Stimulated activated CD8-positive, alpha-beta memory T cell treated with anti-CD3 and anti-CD28 coated beads, Interleukin-7, amount 100 ng/mL, for 24 hours (primary cell): ENCODE measurements at regions not wholly inside any gene's neighbourhood (a gene's known extent, or its start where the extent isn't known, plus 50 kb on each side); places are given as distances from the start of the nearest gene placed in this dataset.

Source experiments
- DNase-seq: peaks from one replicate; pipeline ENCODE4 v3.0.0-alpha.2; 2020; ENCODE audit warnings: low read depth

- DNase-seq, result no peak
Observed at GRCh38 chr6:113147544-113147943, 709.6 kb upstream of the MARCKS start.

- DNase-seq, result no peak
Observed at GRCh38 chr6:113148566-113148965, 708.6 kb upstream of the MARCKS start.

- DNase-seq, result no peak
Observed at GRCh38 chr6:113149511-113149910, 707.6 kb upstream of the MARCKS start.

GRCh38 chr6:113160306-113161017 lies 696.7 kb upstream of the MARCKS start:
- DNase-seq, result no peak

- DNase-seq, result no peak
Observed at GRCh38 chr6:113161018-113161315, 696.2 kb upstream of the MARCKS start.

- DNase-seq, result no peak
Observed at GRCh38 chr6:113162739-113163138, 694.4 kb upstream of the MARCKS start.

- no peak for DNase-seq
Observed at GRCh38 chr6:113168057-113168456, 689.1 kb upstream of the MARCKS start.

- DNase-seq, result no peak
Observed at GRCh38 chr6:113169484-113169883, 687.7 kb upstream of the MARCKS start.

- no peak for DNase-seq
Observed at GRCh38 chr6:113170454-113170853, 686.7 kb upstream of the MARCKS start.

- DNase-seq, result no peak
Observed at GRCh38 chr6:113171882-113172281, 685.3 kb upstream of the MARCKS start.

GRCh38 chr6:113172531-113172966 lies 684.6 kb upstream of the MARCKS start:
- DNase-seq, result no peak

GRCh38 chr6:113178349-113178748 lies 678.8 kb upstream of the MARCKS start:
- DNase-seq, result no peak

GRCh38 chr6:113181164-113181563 lies 676.0 kb upstream of the MARCKS start:
- DNase-seq, result no peak

- DNase-seq, result no peak
Observed at GRCh38 chr6:113182370-113183141, 674.6 kb upstream of the MARCKS start.

GRCh38 chr6:113184291-113184690 lies 672.9 kb upstream of the MARCKS start:
- no peak for DNase-seq

GRCh38 chr6:113184736-113185135 lies 672.4 kb upstream of the MARCKS start:
- DNase-seq, result no peak

- no peak for DNase-seq
Observed at GRCh38 chr6:113185299-113185698, 671.8 kb upstream of the MARCKS start.

GRCh38 chr6:113187661-113188060 lies 669.5 kb upstream of the MARCKS start:
- no peak for DNase-seq

- no peak for DNase-seq
Observed at GRCh38 chr6:113188962-113189361, 668.2 kb upstream of the MARCKS start.

- no peak for DNase-seq
Observed at GRCh38 chr6:113190170-113190569, 667.0 kb upstream of the MARCKS start.

GRCh38 chr6:113194090-113194489 lies 663.1 kb upstream of the MARCKS start:
- no peak for DNase-seq

- no peak for DNase-seq
Observed at GRCh38 chr6:113202852-113203714, 654.1 kb upstream of the MARCKS start.

GRCh38 chr6:113203715-113204110 lies 653.4 kb upstream of the MARCKS start:
- no peak for DNase-seq
